ENCODE measurements at regions not wholly inside any gene's neighbourhood (a gene's known extent, or its start where the extent isn't known, plus 50 kb on each side); places are given as distances from the start of the nearest gene placed in this dataset.

DNA sequence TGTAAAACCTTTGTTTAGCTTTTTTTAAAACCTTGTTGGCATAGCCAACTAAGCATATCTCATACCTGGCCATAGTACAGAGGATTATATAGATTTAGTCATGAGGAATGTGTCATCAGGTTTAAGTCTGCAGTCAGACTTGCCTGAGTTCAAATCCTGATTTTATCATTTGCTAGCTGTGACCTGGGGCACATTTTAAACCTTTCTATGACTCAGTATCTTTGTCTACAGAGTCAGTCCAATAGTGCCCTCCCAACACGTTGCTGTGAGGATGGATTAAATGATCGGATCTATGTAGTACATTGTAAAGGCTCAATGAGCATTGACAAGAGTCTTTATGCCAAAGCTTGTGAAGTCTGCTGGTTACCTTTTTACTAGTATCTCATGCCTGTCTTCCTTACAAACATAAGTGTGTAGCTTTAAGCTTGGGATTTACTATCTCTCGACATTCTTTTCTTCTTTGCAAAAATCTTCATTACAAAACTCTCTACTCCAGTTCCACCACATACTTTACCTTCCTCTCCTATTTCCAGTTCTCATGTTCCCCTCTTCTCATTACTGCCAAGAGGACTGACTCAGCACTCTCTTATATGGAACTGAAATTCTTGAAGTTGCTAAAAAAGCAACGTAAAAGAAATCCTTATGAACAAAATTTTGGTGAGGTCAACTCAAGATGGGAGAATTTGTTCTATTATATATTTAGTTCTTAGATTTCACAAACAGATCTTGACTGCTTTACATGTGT is 68.1 kb upstream of the RBMS1 start:
- H3K4me1 ChIP-seq (ENCODE audit: control insufficient read depth in 1 of 2, insufficient read depth in 2 of 2, low read depth in 1 of 2, low read length in 1 of 2) = no peaks in the 10 kb centered on the region; a peak in 2 of 4 replicates
- POLR2A ChIA-PET = no interaction called here
- H3K9ac ChIP-seq = no peak overlapping the region
- H2AFZ ChIP-seq (ENCODE audit: low read depth) = peak overlapping the region; percentile 7; the same call in 1 of the 2 replicates
- 34% methylated on average over 4 of the region's 4 CpGs for WGBS (ENCODE audit: low lambda C conversion rate)
- H3K27ac ChIP-seq (ENCODE audit: low read depth in 2 of 2, low read length in 1 of 2) = peak overlapping the region; percentile 29 to 37; a peak in 2 of 4 replicates
- no peaks in the 10 kb centered on the region for H3K36me3 ChIP-seq (replicated peaks in 1 of 2; ENCODE audit: control insufficient read depth in 1 of 2, insufficient read depth in 2 of 2, low read length in 1 of 2)
- no peak for DNase-seq
- H3K4me3 ChIP-seq (ENCODE audit: low read depth in 2 of 2, low read length in 1 of 2) = no peak overlapping the region
- H3K9me3 ChIP-seq = no peaks in the 10 kb centered on the region
- H3K4me2 ChIP-seq = no peak overlapping the region
- TF ChIP-seq EP300 (IDR thresholded peaks at IDR 0.05; ENCODE audit: borderline replicate concordance in 1 of 2, low read depth in 1 of 2, low read length in 1 of 2) (0 out of 4 replicates have a peak, but pooled peaks of 1 of the 2 experiments have one; percentile 5), YY1 (IDR thresholded peaks at IDR 0.05; ENCODE audit: low read depth) (no peak), FOSL2 (IDR thresholded peaks at IDR 0.05; ENCODE audit: borderline replicate concordance, low read depth) (peak; percentile 29; the same call in 1 of the 2 replicates), RXRA (IDR thresholded peaks at IDR 0.05; ENCODE audit: borderline replicate concordance, low read depth) (0 out of 2 replicates have a peak, but pooled peaks have one; percentile 28), NFIC (IDR thresholded peaks at IDR 0.05; ENCODE audit: borderline replicate concordance) (peak; percentile 41; the same call in 1 of the 2 replicates)
- H3K9me2 ChIP-seq = no peaks in the 10 kb centered on the region
- no peaks in the 10 kb centered on the region for H4K20me1 ChIP-seq (ENCODE audit: insufficient read depth)
- no peaks in the 10 kb centered on the region for H3K79me2 ChIP-seq (ENCODE audit: insufficient read depth)
- no peaks in the 10 kb centered on the region for H3K27me3 ChIP-seq (ENCODE audit: insufficient read depth)
- H3F3A ChIP-seq (replicated peaks; ENCODE audit: insufficient read depth) = no peaks in the 10 kb centered on the region
- CTCF ChIA-PET = no interaction called here

DNA sequence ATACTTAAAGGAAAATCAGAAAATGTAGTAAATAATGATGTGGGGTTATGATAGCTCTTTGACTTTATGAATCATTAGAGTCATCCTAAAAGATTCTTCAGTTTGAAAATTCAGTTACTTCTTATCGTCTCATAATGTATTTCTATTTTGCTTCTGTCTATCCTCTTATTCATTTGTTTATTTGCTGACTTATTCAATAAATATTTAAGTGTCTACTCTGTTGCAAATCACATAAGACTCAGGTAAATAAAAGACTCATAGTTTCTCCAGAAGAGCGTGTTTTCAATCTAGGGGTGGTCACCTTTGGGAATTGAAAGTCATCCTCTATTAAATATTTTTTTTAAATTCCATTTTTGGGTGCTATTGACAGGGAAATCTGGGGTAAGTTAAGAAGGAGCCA is 69.1 kb upstream of the RBMS1 start:
- no peak overlapping the region for H2AFZ ChIP-seq (ENCODE audit: low read depth)
- POLR2A ChIA-PET = no interaction called here
- H4K20me1 ChIP-seq (ENCODE audit: insufficient read depth) = no peaks in the 10 kb centered on the region
- no peaks in the 10 kb centered on the region for H3K27me3 ChIP-seq (ENCODE audit: insufficient read depth)
- no peaks in the 10 kb centered on the region for H3K79me2 ChIP-seq (ENCODE audit: insufficient read depth)
- H3K9me2 ChIP-seq = no peaks in the 10 kb centered on the region
- H3K9ac ChIP-seq = no peak overlapping the region
- no peak for DNase-seq
- H3K36me3 ChIP-seq (replicated peaks in 1 of 2; ENCODE audit: control insufficient read depth in 1 of 2, insufficient read depth in 2 of 2, low read length in 1 of 2) = no peaks in the 10 kb centered on the region
- no peak overlapping the region for H3K4me3 ChIP-seq (ENCODE audit: low read depth in 2 of 2, low read length in 1 of 2)
- H3K4me1 ChIP-seq (ENCODE audit: control insufficient read depth in 1 of 2, insufficient read depth in 2 of 2, low read depth in 1 of 2, low read length in 1 of 2) = no peaks in the 10 kb centered on the region; a peak in 2 of 4 replicates
- no peak overlapping the region for H3K4me2 ChIP-seq
- no peak overlapping the region for H3K27ac ChIP-seq (ENCODE audit: low read depth in 2 of 2, low read length in 1 of 2)
- no peaks in the 10 kb centered on the region for H3K9me3 ChIP-seq
- WGBS (ENCODE audit: low lambda C conversion rate) = 70% methylated on average over 2 of the region's 2 CpGs
- CTCF ChIA-PET = interaction anchor here (0.7 kb wide), 2 partner anchors 13 to 134 kb away, joined by 3 read pairs; no protein-coding TSS in a partner anchor
- no peaks in the 10 kb centered on the region for H3F3A ChIP-seq (replicated peaks; ENCODE audit: insufficient read depth)
- TF ChIP-seq TAF1 (IDR thresholded peaks at IDR 0.05; ENCODE audit: borderline replicate concordance, low read depth, low read length) (no peak), ELF1 (IDR thresholded peaks at IDR 0.05) (no peak), SMC3 (IDR thresholded peaks at IDR 0.05; ENCODE audit: low read depth, low read length) (no peak), CHD2 (IDR thresholded peaks at IDR 0.05; ENCODE audit: low read length, partially characterized antibody) (no peak), MAX (IDR thresholded peaks at IDR 0.05; ENCODE audit: low read depth) (no peak), RAD21 (IDR thresholded peaks at IDR 0.05; ENCODE audit: low read length) (no peak), RXRA (IDR thresholded peaks at IDR 0.05; ENCODE audit: borderline replicate concordance, low read depth) (no peak), RFX5 (IDR thresholded peaks at IDR 0.05; ENCODE audit: low read length) (no peak), FOXM1 (IDR thresholded peaks at IDR 0.05; ENCODE audit: low read depth) (no peak), TEAD4 (IDR thresholded peaks at IDR 0.05; ENCODE audit: borderline replicate concordance, insufficient read depth) (no peak), RCOR1 (IDR thresholded peaks at IDR 0.05; ENCODE audit: low read length) (no peak), GATA2 (CRISPR knock-in tag; IDR thresholded peaks at IDR 0.05) (no peak), JUND (IDR thresholded peaks at IDR 0.05) (no peak), NFIC (IDR thresholded peaks at IDR 0.05; ENCODE audit: borderline replicate concordance) (no peak), USF2 (IDR thresholded peaks at IDR 0.05; ENCODE audit: borderline replicate concordance, low read depth, low read length) (no peak)
- TF ChIP-seq, protein P1, sequence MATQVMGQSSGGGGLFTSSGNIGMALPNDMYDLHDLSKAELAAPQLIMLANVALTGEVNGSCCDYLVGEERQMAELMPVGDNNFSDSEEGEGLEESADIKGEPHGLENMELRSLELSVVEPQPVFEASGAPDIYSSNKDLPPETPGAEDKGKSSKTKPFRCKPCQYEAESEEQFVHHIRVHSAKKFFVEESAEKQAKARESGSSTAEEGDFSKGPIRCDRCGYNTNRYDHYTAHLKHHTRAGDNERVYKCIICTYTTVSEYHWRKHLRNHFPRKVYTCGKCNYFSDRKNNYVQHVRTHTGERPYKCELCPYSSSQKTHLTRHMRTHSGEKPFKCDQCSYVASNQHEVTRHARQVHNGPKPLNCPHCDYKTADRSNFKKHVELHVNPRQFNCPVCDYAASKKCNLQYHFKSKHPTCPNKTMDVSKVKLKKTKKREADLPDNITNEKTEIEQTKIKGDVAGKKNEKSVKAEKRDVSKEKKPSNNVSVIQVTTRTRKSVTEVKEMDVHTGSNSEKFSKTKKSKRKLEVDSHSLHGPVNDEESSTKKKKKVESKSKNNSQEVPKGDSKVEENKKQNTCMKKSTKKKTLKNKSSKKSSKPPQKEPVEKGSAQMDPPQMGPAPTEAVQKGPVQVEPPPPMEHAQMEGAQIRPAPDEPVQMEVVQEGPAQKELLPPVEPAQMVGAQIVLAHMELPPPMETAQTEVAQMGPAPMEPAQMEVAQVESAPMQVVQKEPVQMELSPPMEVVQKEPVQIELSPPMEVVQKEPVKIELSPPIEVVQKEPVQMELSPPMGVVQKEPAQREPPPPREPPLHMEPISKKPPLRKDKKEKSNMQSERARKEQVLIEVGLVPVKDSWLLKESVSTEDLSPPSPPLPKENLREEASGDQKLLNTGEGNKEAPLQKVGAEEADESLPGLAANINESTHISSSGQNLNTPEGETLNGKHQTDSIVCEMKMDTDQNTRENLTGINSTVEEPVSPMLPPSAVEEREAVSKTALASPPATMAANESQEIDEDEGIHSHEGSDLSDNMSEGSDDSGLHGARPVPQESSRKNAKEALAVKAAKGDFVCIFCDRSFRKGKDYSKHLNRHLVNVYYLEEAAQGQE (IDR thresholded peaks at IDR 0.05; ENCODE audit: low read depth, low read length) = no peak
- TF ChIP-seq, protein P2, sequence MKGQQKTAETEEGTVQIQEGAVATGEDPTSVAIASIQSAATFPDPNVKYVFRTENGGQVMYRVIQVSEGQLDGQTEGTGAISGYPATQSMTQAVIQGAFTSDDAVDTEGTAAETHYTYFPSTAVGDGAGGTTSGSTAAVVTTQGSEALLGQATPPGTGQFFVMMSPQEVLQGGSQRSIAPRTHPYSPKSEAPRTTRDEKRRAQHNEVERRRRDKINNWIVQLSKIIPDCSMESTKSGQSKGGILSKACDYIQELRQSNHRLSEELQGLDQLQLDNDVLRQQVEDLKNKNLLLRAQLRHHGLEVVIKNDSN (IDR thresholded peaks at IDR 0.05; ENCODE audit: borderline replicate concordance, low read depth) = no peak

Measured in SK-N-SH (cell line).